Endothelial cell of umbilical vein (primary cell): ENCODE measurements at regions not wholly inside any gene's neighbourhood (a gene's known extent, or its start where the extent isn't known, plus 50 kb on each side); places are given as distances from the start of the nearest gene placed in this dataset.

Experiments
- BruUV-seq: library from RNA; stranded (reverse); fragments of 400-500 nt; replicated peaks from 2 replicates; lab custom pipeline; 2021; lab: Mats Ljungman, UMichigan
- CTCF ChIA-PET: fragments of 300-600, 350-600 bp; sonication (Branson Sonifier 250); formaldehyde crosslinking; loops from one replicate; lab custom pipeline; 2021; ENCODE audit warnings: antibody characterized with exemption, inconsistent platforms; lab: Charles Lee
- POLR2A ChIA-PET: fragments of 300-600, 350-600 bp; sonication (Branson Sonifier 250); formaldehyde crosslinking; loops from one replicate; lab custom pipeline; 2021; ENCODE audit warnings: antibody characterized with exemption, inconsistent platforms; lab: Charles Lee
- DNase-seq: peaks from one replicate; pipeline ENCODE4 v3.0.0-alpha.2; 2011; ENCODE audit warnings: low read depth, low spot score
- FAIRE-seq: peaks from 2 replicates; lab custom pipeline; 2011; peaks lifted over from hg19 to GRCh38; lab: Jason Lieb, UNC
- H2AFZ ChIP-seq: 2 replicates; pipeline ENCODE4 v1.6.0; 2012; ENCODE audit warnings: low read depth, low read length, control low read depth, inconsistent platforms
- H3K27ac ChIP-seq: 2 replicates; pipeline ENCODE4 v1.5.1; 2011; ENCODE audit warnings: low read depth, mild to moderate bottlenecking, control low read depth, low read length, moderate library complexity; ENCODE audit not compliant: insufficient read depth
- H3K27me3 ChIP-seq, 2 experiments: 2 replicates each; pipeline versions ENCODE4 v1.6.0 to v1.6.1; 2011; ENCODE audit warnings: low read length in 2 of 2, mixed read lengths in 1 of 2; ENCODE audit not compliant: control insufficient read depth in 2 of 2, insufficient read depth in 2 of 2
- H3K36me3 ChIP-seq, 2 experiments: 2 replicates in 1 of 2; 3 replicates in 1 of 2; pipeline ENCODE4 v1.5.1; 2011; ENCODE audit warnings: low read length in 2 of 2, mild to moderate bottlenecking in 1 of 2, moderate library complexity in 1 of 2; ENCODE audit not compliant: control insufficient read depth in 2 of 2, insufficient read depth in 2 of 2; ENCODE audit errors: extremely low read depth in 1 of 2
- H3K4me1 ChIP-seq: 3 replicates; pipeline ENCODE4 v1.5.1; 2011; ENCODE audit warnings: mild to moderate bottlenecking, low read length; ENCODE audit not compliant: control insufficient read depth, insufficient read depth; ENCODE audit errors: extremely low read depth
- H3K4me2 ChIP-seq: 2 replicates; pipeline ENCODE4 v1.6.1; 2011; ENCODE audit warnings: low read length, control low read depth, mixed read lengths; ENCODE audit not compliant: insufficient read depth
- H3K4me3 ChIP-seq, 3 experiments: fragments of 200-600 bp in 1 of 3; sonication (generic), shearing (Covaris generic) in 1 of 3; replicated peaks in 1 of 3; 2 replicates each; pipeline ENCODE4 v1.5.1; 2011 to 2016; ENCODE audit warnings: control low read depth in 3 of 3, low read length in 3 of 3, mild to moderate bottlenecking in 2 of 3, inconsistent platforms in 1 of 3, low read depth in 1 of 3, moderate library complexity in 1 of 3; ENCODE audit not compliant: insufficient read depth in 1 of 3
- H3K79me2 ChIP-seq: 2 replicates; pipeline ENCODE4 v1.6.0; 2012; ENCODE audit warnings: low read length, inconsistent platforms; ENCODE audit not compliant: control insufficient read depth, insufficient read depth
- H3K9ac ChIP-seq: replicated peaks from 2 replicates; pipeline ENCODE3; 2011; ENCODE audit warnings: low read length, control low read depth; ENCODE audit not compliant: insufficient read depth; ENCODE audit errors: extremely low read depth
- H3K9me1 ChIP-seq: replicated peaks from 3 replicates; pipeline ENCODE4 v1.6.0; 2011; ENCODE audit warnings: mild to moderate bottlenecking, low read length; ENCODE audit not compliant: control insufficient read depth, insufficient read depth; ENCODE audit errors: extremely low read depth
- H3K9me3 ChIP-seq: replicated peaks from 2 replicates; pipeline ENCODE4 v1.5.1; 2012; ENCODE audit warnings: low read length, inconsistent platforms; ENCODE audit not compliant: control insufficient read depth, insufficient read depth
- H4K20me1 ChIP-seq: replicated peaks from 2 replicates; pipeline ENCODE3; 2011; ENCODE audit warnings: mild to moderate bottlenecking, low read length; ENCODE audit not compliant: control insufficient read depth, insufficient read depth; ENCODE audit errors: extremely low read depth
- EZH2 ChIP-seq: IDR thresholded peaks from 2 replicates; pipeline ENCODE4 v1.6.1; 2012; ENCODE audit warnings: borderline replicate concordance, low read depth, mild to moderate bottlenecking, moderate library complexity, low read length, inconsistent platforms; ENCODE audit not compliant: severe bottlenecking
- FOS ChIP-seq: IDR thresholded peaks from 2 replicates; pipeline ENCODE4 v1.6.1; 2011; ENCODE audit warnings: mild to moderate bottlenecking, low read length, moderate library complexity, borderline replicate concordance; ENCODE audit not compliant: insufficient read depth
- GATA2 ChIP-seq: IDR thresholded peaks from 2 replicates; pipeline ENCODE4 v1.7.0; 2011; ENCODE audit warnings: low read depth, mild to moderate bottlenecking, moderate library complexity, mixed read lengths, low read length; ENCODE audit not compliant: insufficient read length, insufficient read depth
- JUN ChIP-seq: IDR thresholded peaks from 2 replicates; pipeline ENCODE4 v1.6.1; 2011; ENCODE audit warnings: borderline replicate concordance, low read depth; ENCODE audit not compliant: insufficient read length, insufficient read depth
- POLR2A ChIP-seq: IDR thresholded peaks from 2 replicates; pipeline ENCODE4 v1.6.1; 2012; ENCODE audit warnings: low read depth, mild to moderate bottlenecking, control low read depth, low read length
- POLR2AphosphoS5 ChIP-seq: IDR thresholded peaks from 2 replicates; pipeline ENCODE4 v1.6.1; 2012; ENCODE audit warnings: low read depth, mild to moderate bottlenecking, control low read depth, low read length, moderate library complexity; ENCODE audit not compliant: insufficient read depth
- dilution Hi-C: fragments of 300-500 bp; cut with MboI; formaldehyde crosslinking; loops from one replicate; pipeline ENCODE4 v1.15.0; 2019; ENCODE audit warnings: low sequenced_read_pairs; ENCODE audit not compliant: extremely low pct_ligation_motif_present
- intact Hi-C: fragments of 100-400 bp; cut with micrococcal nuclease; formaldehyde crosslinking; loops from one replicate; pipeline ENCODE4 v1.10.0; 2022

DNA sequence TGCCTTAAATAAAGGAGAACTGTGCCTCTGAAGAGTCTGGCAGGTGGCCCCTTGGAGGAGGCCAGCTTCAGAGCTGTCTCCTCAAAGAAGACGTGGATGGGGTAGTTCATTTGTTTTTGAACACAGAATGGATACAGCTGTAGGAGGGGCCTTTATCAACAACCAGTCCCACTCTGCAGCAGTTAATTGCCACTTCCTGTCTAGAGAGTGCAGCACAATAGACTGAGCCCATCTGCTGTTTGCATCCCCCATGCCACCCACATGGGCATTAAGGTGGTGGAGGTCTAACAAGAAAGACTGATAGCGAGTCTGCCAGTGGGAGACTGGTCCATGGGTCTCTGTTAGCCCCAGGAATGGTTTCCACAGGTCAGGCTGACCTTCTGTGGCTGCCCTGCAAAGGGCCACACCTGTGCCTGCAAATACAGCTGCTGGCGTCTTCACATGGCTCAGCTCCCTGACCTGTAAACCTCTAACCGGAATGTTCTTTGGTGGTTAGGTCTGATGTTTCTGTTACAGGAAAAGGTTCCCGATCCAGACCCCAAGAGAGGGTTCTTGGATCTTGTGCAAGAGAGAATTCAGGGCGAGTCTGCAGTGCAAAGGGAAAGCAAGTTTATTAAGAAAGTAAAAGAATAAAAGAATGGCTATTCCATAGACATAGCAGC is 153.3 kb upstream of the ITGA6 start:
- FAIRE-seq = no peak
- ChIA-PET POLR2A (no interaction called here), CTCF (interaction anchor here (0.6 to 1.3 kb wide), 4 partner anchors 10 to 188 kb away, joined by 3 to 4 read pairs (median 3); no protein-coding TSS in a partner anchor)
- Histone ChIP-seq H3K27ac (no peak overlapping the region), H3K9ac (no peak overlapping the region), H3K4me3 (no peak overlapping the region), H3K4me2 (no peak overlapping the region), H3K36me3 (no peaks in the 10 kb centered on the region), H3K27me3 (no peaks in the 10 kb centered on the region), H3K4me1 (no peaks in the 10 kb centered on the region), H3K79me2 (no peaks in the 10 kb centered on the region), H2AFZ (no peak overlapping the region), H3K9me1 (no peaks in the 10 kb centered on the region), H3K9me3 (no peaks in the 10 kb centered on the region), H4K20me1 (no peaks in the 10 kb centered on the region)
- BruUV-seq = no TSS peak
- intact Hi-C loops = no loop called here
- dilution Hi-C loops = no loop called here
- DNase-seq = no peak
- TF ChIP-seq POLR2AphosphoS5 = no peak
- TF ChIP-seq FOS = no peak
- TF ChIP-seq GATA2 = no peak

DNA sequence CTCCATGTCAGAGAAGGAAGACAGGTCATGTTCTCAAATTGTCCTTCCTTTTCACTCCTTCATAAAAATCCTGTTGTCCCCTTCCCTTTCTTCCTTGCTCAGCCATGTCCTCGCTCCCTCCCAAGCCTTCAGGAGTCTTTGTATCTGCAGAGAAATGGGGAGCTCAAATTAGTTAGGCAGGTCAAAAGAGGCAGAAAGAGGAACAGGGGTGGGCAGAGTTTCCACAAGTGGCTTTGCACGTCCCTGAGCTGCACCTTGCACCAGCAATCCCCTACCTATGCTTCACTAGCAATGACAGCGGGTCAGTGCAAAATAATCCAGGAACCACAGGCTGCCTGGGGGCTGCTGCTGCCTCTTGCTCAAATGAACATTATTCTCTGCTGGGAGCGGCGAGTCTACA is 152.1 kb upstream of the ITGA6 start:
- no peak overlapping the region for H2AFZ ChIP-seq
- DNase-seq (no peak), FAIRE-seq (no peak)
- ChIA-PET POLR2A (no interaction called here), CTCF (interaction anchor here (1.3 kb wide), 1 partner anchor 187 kb away, joined by 3 read pairs; no protein-coding TSS in a partner anchor)
- no TSS peak for BruUV-seq
- H3K4me1 ChIP-seq = no peaks in the 10 kb centered on the region
- no peaks in the 10 kb centered on the region for H3K36me3 ChIP-seq
- no peak overlapping the region for H3K9ac ChIP-seq
- H3K9me1 ChIP-seq = no peaks in the 10 kb centered on the region
- H4K20me1 ChIP-seq = no peaks in the 10 kb centered on the region
- dilution Hi-C loops (no loop called here), intact Hi-C loops (no loop called here)
- H3K27ac ChIP-seq = no peak overlapping the region
- no peaks in the 10 kb centered on the region for H3K79me2 ChIP-seq
- no peaks in the 10 kb centered on the region for H3K9me3 ChIP-seq
- no peak overlapping the region for H3K4me3 ChIP-seq
- H3K27me3 ChIP-seq = no peaks in the 10 kb centered on the region
- H3K4me2 ChIP-seq = no peak overlapping the region
- no peak for TF ChIP-seq POLR2A
- TF ChIP-seq JUN = no peak
- no peak for TF ChIP-seq EZH2
